NCI-H226 (cell line): ENCODE measurements at regions not wholly inside any gene's neighbourhood (a gene's known extent, or its start where the extent isn't known, plus 50 kb on each side); places are given as distances from the start of the nearest gene placed in this dataset.
A peak's percentile ranks its signal among the peaks of the same experiment; 100 is the strongest.

Experiments
- DNase-seq: peaks from one replicate; pipeline ENCODE4 v3.0.0-alpha.2; 2015

DNA sequence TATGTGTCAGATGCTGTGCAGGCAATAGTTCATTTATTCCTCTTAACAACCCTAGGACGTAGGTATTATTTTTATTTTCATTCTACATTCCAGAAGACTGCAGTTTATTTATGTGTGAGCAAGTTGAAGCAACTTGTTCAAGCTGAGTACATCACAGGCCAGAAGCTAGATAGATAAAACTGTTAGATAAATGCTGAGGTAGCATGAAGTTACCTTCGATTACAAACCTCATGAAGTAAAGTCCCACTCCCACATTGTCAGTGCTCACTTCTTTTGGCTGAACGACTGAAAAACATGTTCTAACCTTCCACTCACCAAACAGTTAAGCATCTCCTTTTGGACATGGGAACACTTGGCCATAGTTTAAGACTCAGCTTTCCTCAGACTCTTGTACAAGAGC lies 439.2 kb downstream of the TNS1 start:
- no peak for DNase-seq

DNA sequence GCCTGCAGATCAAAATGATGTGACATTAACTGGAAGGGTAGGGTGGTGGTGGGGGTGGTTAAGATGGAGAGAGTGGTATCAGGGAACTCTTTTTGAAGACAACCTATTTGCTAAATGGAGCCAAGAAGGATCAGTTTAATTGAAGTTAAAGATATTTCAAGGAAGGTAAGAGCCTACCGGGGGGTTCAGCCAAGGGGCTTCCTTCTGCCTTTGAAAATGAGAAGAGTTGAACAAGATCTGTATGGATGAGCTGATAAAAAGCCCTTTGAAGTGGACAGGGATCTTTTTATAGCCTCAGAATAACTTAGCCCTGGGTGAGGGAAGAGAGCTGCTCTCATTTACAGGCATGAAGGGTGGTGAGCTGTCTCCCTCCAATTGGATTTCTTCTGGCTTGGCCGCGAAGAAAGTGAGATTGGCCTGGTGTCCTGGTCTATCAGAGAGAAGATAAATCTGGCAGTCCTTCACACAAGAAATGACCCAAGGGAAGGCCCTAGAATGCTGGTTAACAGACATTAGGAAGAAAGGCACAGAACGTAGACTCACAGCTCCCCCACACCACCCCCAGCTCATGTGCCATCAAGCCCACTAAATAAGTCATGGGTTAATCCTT lies 439.8 kb downstream of the TNS1 start:
- no peak for DNase-seq

DNA sequence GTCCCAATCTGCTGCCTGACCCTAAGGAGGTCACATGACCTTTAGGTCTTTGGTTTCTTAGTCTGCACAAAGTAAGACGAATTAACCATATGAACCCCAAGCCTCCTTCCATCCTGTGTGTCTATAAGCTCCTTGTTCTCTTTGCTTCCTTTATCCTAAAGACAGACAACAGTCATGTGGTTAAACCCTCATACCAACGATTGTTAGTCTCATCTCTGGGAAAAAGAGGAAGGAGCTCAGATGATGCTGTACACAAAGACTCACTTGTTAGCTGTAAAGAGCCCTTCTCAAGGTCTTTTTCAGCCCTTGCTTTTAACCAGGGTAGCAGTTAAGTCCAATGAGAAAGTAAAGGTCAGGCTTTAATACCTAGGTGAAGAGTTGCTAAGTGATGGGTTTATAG lies 443.7 kb downstream of the TNS1 start:
- DNase-seq = no peak

DNA sequence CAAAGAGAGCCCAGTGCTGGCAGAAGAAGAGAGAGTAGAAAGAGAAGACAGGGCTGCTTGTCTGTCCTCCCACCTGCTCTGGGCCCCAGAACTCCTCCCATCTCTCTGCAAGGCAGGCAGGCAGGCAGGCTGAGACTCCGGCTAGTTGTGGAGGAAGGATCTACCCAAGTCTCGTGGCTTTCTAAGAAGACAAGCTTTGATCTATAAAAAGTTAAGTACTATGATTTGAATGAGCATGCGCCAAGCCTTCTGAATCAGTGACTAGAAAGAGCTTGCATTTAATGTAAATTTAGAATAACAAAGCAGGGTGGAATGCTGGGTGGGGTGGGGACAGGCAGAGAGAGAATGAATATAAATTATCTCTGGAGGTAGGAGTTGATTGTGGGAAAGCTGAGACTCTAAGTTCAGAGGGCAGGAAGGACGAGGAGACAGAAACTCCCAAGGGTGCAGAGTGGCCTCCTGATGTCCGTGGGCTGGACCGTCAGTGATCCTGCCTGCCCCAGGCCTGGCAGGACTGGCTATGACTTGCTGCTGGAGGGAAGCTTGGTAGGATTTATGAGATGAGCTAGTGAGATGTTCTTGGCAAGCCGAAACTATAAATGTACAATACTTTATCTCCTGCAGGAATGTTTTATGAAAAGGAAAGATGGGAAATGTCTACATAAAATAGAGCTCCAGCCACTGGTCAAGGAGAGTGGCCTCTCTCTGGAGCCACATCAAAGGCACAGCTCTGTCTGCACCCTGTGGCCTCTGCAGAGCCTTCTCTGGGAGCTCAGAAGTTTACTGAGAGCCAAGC lies 447.5 kb downstream of the TNS1 start:
- no peak for DNase-seq

DNA sequence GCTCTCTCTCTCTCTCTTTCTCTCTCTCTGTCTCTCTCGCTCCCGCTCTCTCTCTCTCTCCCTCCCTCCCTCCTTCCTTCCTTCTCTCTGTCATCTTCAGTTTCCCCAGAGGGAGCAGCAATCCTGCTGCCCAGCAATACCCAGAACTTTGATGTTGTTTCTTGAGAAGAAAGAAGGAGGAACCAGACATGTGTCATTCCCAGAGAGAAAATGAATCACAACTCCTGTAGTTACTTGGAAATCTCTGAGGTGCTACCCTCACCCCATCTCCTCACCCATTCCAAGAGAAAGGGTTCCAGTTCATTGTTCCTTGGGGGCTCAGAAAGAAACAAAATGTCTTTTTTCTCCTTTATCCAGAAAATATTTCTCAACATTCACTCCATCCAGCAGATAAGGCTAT lies 449.1 kb downstream of the TNS1 start:
- DNase-seq = no peak

DNA sequence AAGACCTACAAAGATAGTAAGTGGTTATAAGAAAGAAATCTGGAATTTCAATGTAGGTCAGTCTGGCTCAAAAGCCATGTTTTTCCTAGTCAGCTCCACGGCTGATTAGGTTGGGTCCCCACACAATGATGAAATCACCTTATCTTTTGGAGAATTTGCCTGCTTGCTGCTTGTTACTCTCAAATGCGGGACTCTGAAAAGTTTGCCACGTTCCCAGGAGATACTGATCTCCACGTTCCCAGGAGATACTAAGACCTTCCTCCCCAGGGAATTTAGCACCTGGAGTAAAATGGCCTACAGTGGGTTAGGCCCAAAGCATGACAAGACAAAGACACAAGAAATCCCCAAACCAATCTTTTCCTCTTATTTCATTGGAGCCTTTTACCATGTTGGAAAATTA lies 449.6 kb downstream of the TNS1 start:
- DNase-seq = no peak

DNA sequence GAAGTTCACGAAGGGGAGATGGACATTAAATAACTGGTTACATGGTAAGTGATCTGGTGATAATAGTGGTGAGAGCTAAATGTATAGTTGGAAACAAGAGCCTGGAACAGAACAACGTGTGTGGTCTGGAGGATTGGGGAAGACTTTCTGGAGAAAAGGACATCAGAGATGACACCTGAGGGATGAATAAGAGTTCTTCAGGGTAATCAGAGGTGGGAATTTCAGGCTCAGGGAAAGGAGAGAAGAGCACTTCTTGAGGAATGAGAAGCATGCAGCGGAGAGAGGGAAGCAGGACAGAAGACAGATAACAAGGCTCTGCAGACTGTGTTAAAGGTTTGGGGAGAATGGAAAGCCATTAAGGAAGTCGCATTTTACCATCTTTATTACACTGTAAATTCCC lies 450.7 kb downstream of the TNS1 start:
- peak; percentile 31 for DNase-seq

DNA sequence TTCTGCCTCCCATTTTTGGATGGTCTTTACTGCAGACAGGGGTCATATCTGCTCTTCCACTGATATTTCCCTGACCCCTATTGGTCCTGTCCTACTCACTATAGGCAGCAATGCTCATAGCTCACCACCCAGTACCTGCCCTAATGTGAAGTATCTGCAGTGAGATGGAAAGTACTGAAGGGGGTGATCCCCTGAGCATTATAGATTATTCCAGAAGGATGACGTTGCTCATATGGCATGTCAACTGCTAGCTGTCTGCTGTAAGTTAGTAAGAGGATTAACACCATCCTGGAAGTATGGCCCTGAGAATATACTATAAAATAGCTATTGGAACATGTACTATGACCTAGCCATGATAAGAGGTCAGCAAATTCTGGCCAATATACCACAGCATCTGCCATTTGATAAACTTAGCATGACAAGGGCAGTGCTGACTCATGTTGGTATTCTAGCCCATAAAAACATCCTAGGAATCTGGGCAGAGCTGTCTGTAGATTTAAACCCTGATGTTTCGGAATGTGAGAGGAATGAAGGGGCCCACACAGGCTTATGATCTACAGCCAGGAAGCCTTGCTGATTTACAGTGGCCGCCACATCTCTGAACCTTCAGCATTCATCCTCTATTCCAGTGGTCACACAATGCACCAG lies 451.4 kb downstream of the TNS1 start:
- DNase-seq = peak; percentile 81

DNA sequence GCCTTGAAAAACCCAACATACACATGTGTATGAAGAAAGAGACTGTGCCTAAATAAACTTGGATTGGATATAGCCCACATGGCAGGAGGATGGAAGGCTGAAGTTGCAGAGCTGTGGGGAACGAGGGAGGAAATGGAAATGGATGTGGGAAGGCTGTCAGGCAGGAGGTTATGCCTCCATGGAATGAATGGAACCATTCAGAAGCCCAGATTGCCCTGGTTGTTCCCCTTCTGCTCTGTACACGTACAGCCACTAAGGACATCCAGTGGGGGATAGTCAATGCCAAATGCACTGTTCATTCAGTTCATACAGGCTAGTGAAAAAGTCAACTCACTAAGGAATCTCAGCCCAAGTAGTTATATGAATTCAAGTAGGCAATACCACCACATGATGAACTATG lies 463.7 kb downstream of the TNS1 start:
- no peak for DNase-seq

DNA sequence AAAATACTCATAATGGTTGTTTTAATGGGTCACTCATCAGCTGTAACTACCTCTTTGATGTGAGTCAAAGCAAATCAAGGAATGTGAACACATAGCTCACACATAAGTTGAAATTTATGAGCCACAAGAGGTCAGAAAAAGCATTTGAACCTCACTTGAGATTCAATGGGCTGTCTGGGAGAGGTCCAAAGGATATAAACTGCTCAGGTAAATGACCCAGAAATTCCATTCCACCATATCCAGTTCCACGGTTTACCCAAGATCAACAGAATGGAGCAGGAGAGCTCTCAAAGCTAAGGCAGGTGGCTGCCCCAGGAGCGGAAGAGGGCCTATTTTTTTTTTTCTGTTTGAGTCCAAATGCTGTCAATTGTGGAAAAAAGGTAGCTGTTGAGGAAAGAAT lies 464.1 kb downstream of the TNS1 start:
- no peak for DNase-seq

DNA sequence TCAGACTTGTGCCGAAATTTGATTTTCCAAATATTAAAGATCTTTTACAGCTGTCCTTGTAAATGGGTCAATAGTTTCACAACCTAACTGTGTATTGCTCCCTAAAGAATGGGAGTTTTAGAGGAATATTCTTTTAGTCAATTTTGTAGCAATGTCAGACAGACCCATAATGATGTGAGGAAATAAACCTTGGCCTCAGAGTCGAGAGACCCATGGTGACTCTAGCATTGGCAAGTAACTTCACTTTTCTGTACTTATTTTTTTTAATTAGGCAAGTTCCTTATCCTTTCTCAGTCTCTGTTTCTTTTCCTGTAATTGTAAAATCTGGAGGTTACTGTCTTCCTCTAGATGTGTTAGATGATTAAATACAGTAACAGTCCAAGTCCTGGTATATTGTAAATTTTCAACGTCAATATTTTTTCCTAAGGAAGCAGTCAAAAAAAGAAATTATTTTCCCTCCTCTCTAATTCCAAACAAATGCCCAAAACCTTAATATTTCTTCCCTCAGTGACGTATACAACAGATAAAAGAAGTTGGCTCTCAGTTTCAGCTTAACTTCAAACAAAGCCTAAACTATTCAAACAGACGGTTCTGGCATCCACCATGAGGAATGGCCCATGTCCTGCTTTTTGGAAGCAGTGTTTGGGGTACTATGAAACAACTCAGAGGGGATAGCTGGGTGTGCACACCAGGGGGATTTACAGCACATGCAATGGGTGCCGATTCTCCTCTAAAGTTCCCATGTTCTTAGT lies 466.7 kb downstream of the TNS1 start:
- DNase-seq = no peak

DNA sequence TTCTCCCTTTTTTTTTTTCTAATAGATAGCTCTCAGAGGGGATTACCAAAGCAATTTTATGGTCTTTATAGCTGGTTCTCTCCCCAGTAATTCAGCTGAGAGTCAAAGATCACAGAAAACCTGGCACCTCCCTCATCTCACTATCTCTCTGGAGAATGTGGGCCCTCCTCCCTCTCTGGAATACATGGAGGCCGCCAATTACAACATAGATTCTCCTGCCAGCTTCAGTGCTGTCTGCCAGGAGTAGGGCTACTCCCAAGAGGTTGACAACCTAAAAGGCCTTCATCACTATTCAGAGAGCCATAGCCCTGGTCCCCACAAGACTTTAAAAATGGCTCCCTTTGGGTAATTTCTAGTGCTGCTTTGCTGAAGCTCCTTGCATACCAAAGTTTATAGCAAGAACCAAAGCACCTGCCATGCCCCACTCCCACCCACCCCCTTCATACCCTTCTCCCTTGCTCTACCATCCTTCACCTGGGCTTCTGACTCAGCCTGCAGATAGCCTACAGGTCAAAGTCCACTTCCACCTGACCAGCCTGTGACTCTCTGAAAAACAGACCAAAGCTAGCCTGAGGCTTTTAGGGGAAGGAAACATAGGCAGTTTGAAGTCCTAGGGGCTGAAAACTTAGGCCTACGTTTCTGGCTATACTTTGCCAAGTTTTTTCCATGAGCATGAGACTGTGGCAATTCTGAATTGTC lies 472.3 kb downstream of the TNS1 start:
- peak; percentile 60 for DNase-seq

DNA sequence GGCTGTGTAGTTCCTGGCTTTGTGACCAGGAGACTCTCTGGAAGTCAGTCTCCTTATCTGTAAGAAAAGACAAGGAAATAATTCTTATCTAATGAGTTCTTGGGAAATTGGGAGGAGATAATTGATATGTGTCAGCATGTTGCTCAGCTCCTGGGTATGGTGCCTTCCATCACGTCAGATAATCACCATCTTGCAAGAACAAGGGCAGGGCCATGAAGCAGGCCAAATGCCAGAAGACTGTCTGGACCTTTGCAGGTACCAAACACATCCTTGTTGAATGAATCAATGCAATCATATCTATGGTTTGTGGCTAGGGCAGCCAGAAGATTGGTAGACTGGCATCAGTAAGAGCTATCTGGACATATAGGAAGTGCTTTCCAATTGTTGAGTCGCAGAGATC lies 473.5 kb downstream of the TNS1 start:
- DNase-seq = peak; percentile 65

DNA sequence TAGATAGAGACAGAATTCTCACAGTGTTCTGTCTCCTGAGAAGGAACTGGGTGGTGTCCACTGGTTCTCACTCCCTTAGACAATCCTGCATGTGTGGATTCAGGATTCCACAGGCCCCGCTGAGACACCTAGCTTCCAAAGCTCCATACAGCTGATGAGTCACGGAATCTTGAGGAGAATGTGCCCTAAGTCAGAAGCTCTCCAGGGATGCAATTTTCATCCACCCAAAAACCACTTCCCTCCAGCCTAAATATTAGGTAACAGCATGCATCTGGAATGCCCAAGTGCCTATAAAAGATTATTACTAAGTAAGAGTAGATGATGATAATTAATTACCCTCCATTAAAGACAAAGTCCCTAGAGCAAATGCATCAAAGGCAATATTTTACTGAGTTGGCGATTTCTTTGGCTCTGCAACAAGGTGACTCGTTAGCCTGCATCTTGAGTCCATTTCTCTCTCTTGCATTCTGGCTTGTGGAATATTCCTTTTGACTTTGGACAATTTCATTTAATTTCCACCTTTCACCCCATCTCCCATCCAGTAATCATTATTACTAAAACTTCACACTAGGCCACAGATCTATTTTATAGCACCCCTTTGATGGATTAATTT lies 475.1 kb downstream of the TNS1 start:
- DNase-seq = peak; percentile 62

DNA sequence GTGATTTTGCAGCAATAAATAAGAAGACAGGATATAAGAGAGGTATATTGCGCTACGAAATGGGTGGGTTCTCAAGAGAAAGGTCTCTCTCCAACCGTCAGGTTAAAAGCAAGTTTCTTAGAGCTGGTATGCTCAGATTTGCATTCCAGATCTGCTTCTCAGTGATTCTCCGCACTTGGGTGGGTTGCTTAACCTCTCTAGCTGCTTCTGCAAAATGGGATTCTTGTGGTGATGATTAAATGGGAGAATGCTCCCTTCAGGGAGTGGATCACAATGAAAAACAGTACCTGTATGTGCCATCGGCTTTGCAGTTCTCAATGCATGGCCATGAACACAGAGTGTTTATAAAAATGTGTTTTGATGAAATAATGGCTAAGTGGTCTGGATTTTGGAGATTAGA lies 477.7 kb downstream of the TNS1 start:
- no peak for DNase-seq

DNA sequence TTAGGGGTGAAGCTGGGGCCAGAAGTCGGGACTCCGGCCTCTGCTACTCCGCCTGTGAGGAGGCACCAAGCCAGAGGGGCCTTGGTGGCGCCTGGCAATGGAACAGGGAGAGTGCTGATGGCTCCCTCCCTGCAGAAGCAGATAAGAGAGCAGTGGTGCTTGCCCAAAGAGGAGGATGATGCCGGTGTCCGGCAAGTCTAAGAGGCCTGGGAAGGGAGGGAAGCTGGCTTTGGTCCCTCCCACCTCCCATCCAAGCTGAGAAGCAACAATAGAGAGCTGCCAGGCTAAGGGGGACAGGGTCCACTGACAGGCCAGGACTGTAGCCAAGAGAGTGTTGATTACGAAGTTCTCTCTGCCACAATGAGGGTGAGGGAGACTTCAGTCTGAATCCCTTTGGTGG lies 479.5 kb downstream of the TNS1 start:
- DNase-seq = no peak

DNA sequence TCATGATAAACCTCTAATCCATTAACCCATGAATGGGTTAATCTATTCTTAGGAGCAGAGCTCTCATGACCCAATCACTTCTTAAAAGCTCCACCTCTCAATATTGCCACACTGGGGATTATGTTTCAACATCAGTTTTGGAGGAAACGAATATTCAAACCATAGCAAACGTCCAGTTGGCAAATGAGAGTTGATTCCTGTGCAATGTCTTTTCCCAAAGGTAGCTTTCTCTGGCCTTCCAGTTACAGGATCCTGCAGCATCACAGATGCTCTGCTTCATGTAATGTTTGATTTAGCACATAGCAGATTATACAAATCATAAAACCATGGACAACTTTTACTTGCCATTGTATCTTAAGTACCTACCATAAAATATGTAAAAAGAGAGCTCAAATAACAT lies 481.0 kb downstream of the TNS1 start:
- no peak for DNase-seq

DNA sequence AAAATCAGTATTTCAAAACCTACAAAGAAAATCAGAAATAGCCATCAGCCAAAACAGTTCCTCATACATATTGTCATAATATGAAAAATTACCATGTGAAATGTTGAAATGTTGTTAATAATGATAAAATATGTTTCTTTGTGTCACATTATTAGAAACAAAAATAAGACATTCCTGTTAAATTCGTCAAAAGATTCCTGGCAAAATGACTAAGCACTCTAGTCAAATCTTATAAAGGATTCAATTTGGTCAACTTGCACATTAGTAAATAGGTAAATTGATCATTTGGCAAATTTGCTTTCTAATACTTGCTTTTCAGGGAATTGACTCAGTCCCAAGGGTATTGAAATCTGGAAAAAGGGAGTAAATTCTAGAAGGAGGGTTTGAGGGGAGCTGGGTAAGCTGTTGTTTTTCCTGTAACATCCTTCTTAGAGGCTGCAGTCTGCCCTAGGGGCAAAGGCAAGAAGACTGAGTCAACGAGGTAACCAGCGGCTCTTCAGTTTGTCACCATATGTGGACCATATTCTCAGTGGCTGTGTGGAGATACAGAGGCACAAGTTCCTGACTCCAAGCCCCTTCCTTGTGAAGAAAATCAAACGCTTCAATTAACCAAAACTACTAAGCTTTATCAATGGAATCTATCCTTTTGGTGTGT lies 482.3 kb downstream of the TNS1 start:
- no peak for DNase-seq

DNA sequence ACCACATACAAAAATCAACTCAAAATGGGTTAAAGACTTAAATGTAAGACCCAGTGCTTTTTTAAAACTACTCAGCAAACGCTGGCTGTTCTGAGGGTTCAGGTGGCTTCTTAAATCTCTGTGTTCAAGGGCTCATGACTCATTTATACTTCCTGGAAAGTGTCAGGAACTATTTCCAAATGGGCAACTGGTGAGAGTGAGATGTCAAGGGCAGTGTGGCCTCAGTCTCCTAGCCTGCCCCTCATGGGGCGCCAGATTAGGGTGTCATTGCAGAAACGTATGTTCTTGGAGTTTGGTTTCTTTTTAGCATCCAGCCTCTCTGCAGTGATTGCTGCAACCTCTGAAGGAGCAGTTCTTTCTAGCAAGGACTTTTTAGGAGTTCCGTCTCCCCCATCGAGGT lies 485.4 kb downstream of the TNS1 start:
- DNase-seq = no peak

DNA sequence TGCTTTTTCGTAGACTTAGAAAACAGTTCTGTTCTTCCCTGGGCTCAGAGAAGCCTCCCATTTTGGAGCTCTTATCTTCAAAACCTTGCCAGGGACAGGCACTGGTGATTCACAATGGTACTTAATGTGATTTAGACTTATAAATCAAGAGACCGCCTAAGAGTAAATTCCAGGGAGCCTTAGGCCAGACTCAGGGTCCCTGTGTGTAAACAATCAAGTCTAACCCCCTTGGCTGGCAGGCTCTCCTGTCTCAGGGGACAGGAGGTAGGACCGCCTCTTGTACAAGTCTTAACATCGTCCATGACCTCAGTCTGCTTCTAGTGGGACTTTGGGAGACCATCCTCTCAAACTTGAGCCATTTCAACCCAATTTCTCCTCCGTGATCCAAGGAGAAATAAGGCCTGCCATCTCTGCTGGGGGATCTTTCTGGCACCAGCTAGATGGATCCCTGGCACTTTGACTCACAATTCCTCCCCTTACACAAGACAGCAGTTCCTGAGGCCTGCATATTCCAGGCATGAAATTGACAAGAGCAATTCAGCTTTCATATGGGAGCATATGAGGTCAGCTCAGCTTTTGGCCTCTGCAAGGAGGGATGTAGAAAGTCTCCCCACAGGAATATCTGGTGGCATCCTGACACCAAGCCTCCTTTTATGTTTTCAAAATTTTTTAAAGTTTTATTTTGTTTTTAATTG lies 487.0 kb downstream of the TNS1 start:
- no peak for DNase-seq

DNA sequence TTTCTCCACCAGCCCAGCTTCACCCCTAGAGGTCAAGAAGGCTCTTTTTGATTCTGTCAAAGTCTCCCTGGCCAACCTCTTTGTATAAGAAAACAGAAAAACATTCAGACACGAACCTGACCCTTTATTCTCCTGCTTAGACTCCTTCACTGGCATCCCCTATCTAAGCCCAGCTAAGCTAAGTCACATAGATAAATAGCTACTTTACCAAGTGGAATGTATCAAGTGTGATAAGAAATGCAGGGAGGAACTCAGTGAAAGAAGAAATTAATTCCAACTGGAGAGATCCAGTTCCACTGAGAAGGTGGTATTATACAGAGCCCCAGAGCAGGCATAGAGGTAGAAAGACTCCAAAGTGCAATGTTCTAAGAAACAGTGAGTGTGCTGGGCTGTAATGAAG lies 489.5 kb downstream of the TNS1 start:
- peak; percentile 49 for DNase-seq
